OCI-LY3 (cell line): ENCODE measurements at regions not wholly inside any gene's neighbourhood (a gene's known extent, or its start where the extent isn't known, plus 50 kb on each side); places are given as distances from the start of the nearest gene placed in this dataset.

Source experiments
- H2AFZ ChIP-seq: fragments of 200-600, 300-600 bp; shearing (Covaris generic); 2 replicates; pipeline ENCODE4 v1.6.0; 2014; ENCODE audit warnings: antibody characterized with exemption, low read depth, low read length
- H3K27ac ChIP-seq: fragments of 200-600, 300-600 bp; sonication (generic); 2 replicates; pipeline ENCODE4 v1.5.1; 2014; ENCODE audit warnings: mild to moderate bottlenecking, low read length, moderate library complexity, mixed read lengths
- H3K27me3 ChIP-seq: fragments of 200-600, 300-600 bp; sonication (generic); 2 replicates; pipeline ENCODE4 v1.6.1; 2014; ENCODE audit warnings: low read depth, low read length, mixed read lengths
- H3K36me3 ChIP-seq: fragments of 200-600, 300-600 bp; sonication (generic); replicated peaks from 2 replicates; pipeline ENCODE3; 2014; ENCODE audit warnings: low read depth, low read length, mixed read lengths
- H3K4me1 ChIP-seq: fragments of 300-600, 200-600 bp; sonication (generic); 2 replicates; pipeline ENCODE4 v1.6.1; 2014; ENCODE audit warnings: low read length, mixed read lengths
- H3K4me2 ChIP-seq: fragments of 200-600, 300-600 bp; sonication (generic); 2 replicates; pipeline ENCODE4 v1.6.1; 2014; ENCODE audit warnings: low read length, mixed read lengths
- H3K4me3 ChIP-seq: fragments of 300-600, 200-600 bp; sonication (generic); 2 replicates; pipeline ENCODE4 v1.5.1; 2014; ENCODE audit warnings: antibody characterized with exemption, mild to moderate bottlenecking, low read length, moderate library complexity
- H3K79me2 ChIP-seq: fragments of 300-600, 200-600 bp; shearing (Covaris generic); 2 replicates; pipeline ENCODE4 v1.6.1; 2014; ENCODE audit warnings: mild to moderate bottlenecking, low read length, mixed read lengths
- H3K9ac ChIP-seq: fragments of 300-600, 200-600 bp; shearing (Covaris generic); 2 replicates; pipeline ENCODE4 v1.6.0; 2014; ENCODE audit warnings: mild to moderate bottlenecking, low read length, moderate library complexity
- H3K9me3 ChIP-seq: fragments of 200-600, 300-600 bp; shearing (Covaris generic); 2 replicates; pipeline ENCODE4 v1.6.1; 2014; ENCODE audit warnings: low read length, mixed read lengths; ENCODE audit not compliant: insufficient read depth
- H4K20me1 ChIP-seq: fragments of 200-600, 300-600 bp; sonication (generic); 2 replicates; pipeline ENCODE4 v1.6.1; 2016; ENCODE audit warnings: low read length, mixed read lengths; ENCODE audit not compliant: insufficient read depth
- EZH2phosphoT487 ChIP-seq: fragments of 200-600 bp; shearing (Covaris generic); IDR thresholded peaks from 2 replicates; pipeline ENCODE4 v1.6.1; 2018; ENCODE audit warnings: antibody characterized with exemption, mixed run types, low read depth
- TF ChIP-seq, protein P1 (sequence below): fragments of 200-600, 300-600 bp; sonication (generic); IDR thresholded peaks from 2 replicates; pipeline ENCODE4 v1.5.1; 2014; ENCODE audit warnings: antibody characterized with exemption, low read length, low read depth

DNA sequence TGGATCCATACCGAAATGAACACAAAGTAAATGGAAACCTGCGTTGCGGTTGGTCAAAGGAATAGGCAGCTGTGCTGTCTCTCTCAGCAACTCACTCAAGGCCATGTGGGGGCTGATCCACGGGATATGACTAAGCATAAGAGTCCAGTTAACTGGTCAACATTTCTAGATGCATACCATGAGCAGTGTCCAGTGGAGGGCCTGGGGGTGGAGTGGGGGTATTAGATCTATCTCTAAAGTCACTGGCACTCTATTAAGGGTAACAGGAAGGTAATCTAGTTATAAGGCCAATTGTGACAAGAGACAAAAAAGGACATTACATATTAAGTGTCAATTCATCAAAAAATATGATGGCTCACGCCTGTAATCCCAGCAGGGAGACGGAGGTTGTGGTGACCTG is 136.8 kb downstream of the TTC32 start:
- Histone ChIP-seq H3K27me3 (peaks cover 5% of the 10 kb centered on the region; the same call in 1 of the 2 replicates), H3K4me3 (no peak overlapping the region), H4K20me1 (no peaks in the 10 kb centered on the region), H3K27ac (no peak overlapping the region), H3K36me3 (no peaks in the 10 kb centered on the region), H3K4me2 (no peak overlapping the region), H3K9ac (no peak overlapping the region), H2AFZ (no peak overlapping the region), H3K9me3 (no peaks in the 10 kb centered on the region), H3K79me2 (no peaks in the 10 kb centered on the region), H3K4me1 (no peaks in the 10 kb centered on the region)
- TF ChIP-seq, protein P1, sequence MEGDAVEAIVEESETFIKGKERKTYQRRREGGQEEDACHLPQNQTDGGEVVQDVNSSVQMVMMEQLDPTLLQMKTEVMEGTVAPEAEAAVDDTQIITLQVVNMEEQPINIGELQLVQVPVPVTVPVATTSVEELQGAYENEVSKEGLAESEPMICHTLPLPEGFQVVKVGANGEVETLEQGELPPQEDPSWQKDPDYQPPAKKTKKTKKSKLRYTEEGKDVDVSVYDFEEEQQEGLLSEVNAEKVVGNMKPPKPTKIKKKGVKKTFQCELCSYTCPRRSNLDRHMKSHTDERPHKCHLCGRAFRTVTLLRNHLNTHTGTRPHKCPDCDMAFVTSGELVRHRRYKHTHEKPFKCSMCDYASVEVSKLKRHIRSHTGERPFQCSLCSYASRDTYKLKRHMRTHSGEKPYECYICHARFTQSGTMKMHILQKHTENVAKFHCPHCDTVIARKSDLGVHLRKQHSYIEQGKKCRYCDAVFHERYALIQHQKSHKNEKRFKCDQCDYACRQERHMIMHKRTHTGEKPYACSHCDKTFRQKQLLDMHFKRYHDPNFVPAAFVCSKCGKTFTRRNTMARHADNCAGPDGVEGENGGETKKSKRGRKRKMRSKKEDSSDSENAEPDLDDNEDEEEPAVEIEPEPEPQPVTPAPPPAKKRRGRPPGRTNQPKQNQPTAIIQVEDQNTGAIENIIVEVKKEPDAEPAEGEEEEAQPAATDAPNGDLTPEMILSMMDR: no peak
- TF ChIP-seq EZH2phosphoT487: no peak

DNA sequence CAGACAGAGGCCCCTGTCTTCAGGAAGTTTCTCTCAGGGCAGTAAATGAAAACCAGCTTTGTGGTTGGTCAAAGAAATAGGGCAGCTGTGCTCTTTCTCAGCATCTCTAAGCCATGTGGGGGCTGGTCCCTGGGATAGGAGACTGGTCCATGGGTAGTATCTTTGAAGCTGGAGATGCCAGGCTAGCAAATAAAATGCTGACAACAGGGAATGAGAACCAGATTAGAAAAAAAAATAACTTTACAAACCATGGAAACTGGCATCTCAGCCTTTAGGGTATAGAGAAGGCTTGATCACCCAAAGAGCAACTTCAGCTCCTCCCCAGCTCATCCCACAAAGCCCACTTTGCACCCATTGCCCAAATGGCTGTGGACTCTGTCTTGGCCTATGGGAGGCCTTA is 138.1 kb downstream of the TTC32 start:
- TF ChIP-seq EZH2phosphoT487: no peak
- TF ChIP-seq, protein P1: no peak

DNA sequence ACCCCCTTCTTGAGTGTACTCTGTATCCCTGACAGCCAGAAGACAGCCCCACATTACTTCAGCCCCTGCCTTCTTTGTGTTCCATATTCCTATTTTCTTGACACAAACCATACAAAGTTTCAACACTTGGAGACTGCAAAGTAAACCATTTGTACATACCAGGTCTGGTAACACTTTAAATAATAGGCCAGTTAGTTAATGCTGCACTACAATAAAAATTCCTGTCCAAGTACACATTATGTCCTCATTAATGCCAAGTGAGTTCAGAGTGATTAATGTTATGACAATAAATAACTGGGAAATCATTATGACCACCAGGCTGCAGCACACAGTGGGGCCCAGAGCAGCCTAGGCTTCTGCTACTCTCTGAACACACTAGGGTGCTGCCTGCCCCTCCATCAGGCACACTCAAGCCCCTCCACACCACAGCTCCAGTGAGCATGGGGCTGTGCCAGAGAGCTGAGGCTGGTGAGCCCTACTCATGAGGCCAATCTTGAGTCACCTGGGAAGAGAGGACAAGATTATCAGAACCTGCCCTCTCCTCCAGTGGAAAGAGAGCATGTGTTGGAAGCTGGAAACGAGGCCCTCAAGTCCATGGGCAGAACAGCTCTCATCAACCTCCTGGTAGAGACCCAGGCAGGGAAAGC is 138.7 kb downstream of the TTC32 start:
- H3K36me3 ChIP-seq: no peaks in the 10 kb centered on the region
- no peak overlapping the region for H2AFZ ChIP-seq
- H3K4me1 ChIP-seq: no peaks in the 10 kb centered on the region
- no peaks in the 10 kb centered on the region for H3K79me2 ChIP-seq
- H3K4me3 ChIP-seq: no peak overlapping the region
- H3K27ac ChIP-seq: no peak overlapping the region
- H4K20me1 ChIP-seq: no peaks in the 10 kb centered on the region
- no peaks in the 10 kb centered on the region for H3K9me3 ChIP-seq
- no peak for TF ChIP-seq EZH2phosphoT487
- TF ChIP-seq, protein P1: no peak
- H3K27me3 ChIP-seq: peaks cover 5% of the 10 kb centered on the region; the same call in 1 of the 2 replicates
- no peak overlapping the region for H3K4me2 ChIP-seq
- H3K9ac ChIP-seq: no peak overlapping the region

More for the DNA sequence above, 138.1 kb downstream of the TTC32 start:
- Histone ChIP-seq H3K27me3 (peaks cover 5% of the 10 kb centered on the region; the same call in 1 of the 2 replicates), H3K9me3 (no peaks in the 10 kb centered on the region), H2AFZ (no peak overlapping the region), H3K27ac (no peak overlapping the region), H3K36me3 (no peaks in the 10 kb centered on the region), H3K4me2 (no peak overlapping the region), H3K4me3 (no peak overlapping the region), H4K20me1 (no peaks in the 10 kb centered on the region), H3K79me2 (no peaks in the 10 kb centered on the region), H3K9ac (no peak overlapping the region), H3K4me1 (no peaks in the 10 kb centered on the region)

DNA sequence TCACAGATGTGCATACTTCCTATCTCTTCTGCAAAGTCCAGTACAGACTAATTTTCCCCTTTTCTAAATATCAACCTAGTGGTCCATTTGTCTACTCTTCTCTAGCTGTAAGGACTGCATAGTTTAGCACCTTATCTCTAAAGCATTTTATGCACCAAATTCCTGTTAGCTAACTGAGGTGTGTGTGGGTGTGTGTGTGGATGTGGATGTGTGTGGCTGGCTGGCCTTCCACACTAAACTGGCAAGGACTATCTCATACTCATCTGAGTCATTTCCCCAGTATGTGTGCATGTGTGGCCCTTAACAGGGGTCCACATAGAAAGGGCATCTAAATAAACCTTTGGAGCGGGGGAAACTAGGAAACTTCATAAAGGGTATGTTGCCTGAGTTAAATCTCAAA is 139.6 kb downstream of the TTC32 start:
- Histone ChIP-seq H3K79me2 (no peaks in the 10 kb centered on the region), H3K9ac (no peak overlapping the region), H3K9me3 (no peaks in the 10 kb centered on the region), H3K27me3 (no peaks in the 10 kb centered on the region), H3K4me3 (no peak overlapping the region), H4K20me1 (no peaks in the 10 kb centered on the region), H3K4me2 (no peak overlapping the region), H3K4me1 (no peaks in the 10 kb centered on the region), H3K27ac (no peak overlapping the region), H3K36me3 (no peaks in the 10 kb centered on the region), H2AFZ (no peak overlapping the region)
- TF ChIP-seq, protein P1: no peak
- no peak for TF ChIP-seq EZH2phosphoT487
